ENCODE measurements at regions not wholly inside any gene's neighbourhood (a gene's known extent, or its start where the extent isn't known, plus 50 kb on each side); places are given as distances from the start of the nearest gene placed in this dataset.

GRCh38 chr12:24302708-24303107 lies 353.2 kb upstream of the SOX5 start:
- TF ChIP-seq CTCF (IDR thresholded peaks at IDR 0.05; ENCODE audit: low read depth, low read length) (no peak), EZH2phosphoT487 (IDR thresholded peaks at IDR 0.05; ENCODE audit: low read depth) (no peak)

All from OCI-LY3 (cell line).